Fibroblast of villous mesenchyme (primary cell): ENCODE measurements at regions not wholly inside any gene's neighbourhood (a gene's known extent, or its start where the extent isn't known, plus 50 kb on each side); places are given as distances from the start of the nearest gene placed in this dataset.

ENCODE experiments used
- DNase-seq: peaks from one replicate; pipeline ENCODE4 v3.0.0-alpha.2; 2010; ENCODE audit warnings: low read depth
- H3K4me3 ChIP-seq: 2 replicates; pipeline ENCODE4 v1.5.1; 2011; ENCODE audit warnings: low read depth, mild to moderate bottlenecking, low read length
- CTCF ChIP-seq: IDR thresholded peaks from 2 replicates; pipeline ENCODE4 v1.5.1; 2012; ENCODE audit warnings: low read depth, mild to moderate bottlenecking, low read length; ENCODE audit not compliant: insufficient read depth

GRCh38 chr14:39768589-39768988 is 336.4 kb upstream of the FBXO33 start:
- DNase-seq, result no peak
- no peak for TF ChIP-seq CTCF
- no peak overlapping the region for H3K4me3 ChIP-seq

GRCh38 chr14:39766397-39767000 is 334.3 kb upstream of the FBXO33 start:
- no peak overlapping the region for H3K4me3 ChIP-seq
- TF ChIP-seq CTCF, result no peak
- no peak for DNase-seq

- no peak for TF ChIP-seq CTCF
These were observed 333.4 kb upstream of the FBXO33 start for GRCh38 chr14:39765676-39766075.

GRCh38 chr14:39763402-39763890 is 331.2 kb upstream of the FBXO33 start:
- no peak for DNase-seq
- TF ChIP-seq CTCF, result no peak
- no peak overlapping the region for H3K4me3 ChIP-seq

More at GRCh38 chr14:39765676-39766075, 333.4 kb upstream of the FBXO33 start:
- DNase-seq, result no peak
- no peak overlapping the region for H3K4me3 ChIP-seq

- DNase-seq, result no peak
- H3K4me3 ChIP-seq, result no peak overlapping the region
- TF ChIP-seq CTCF, result no peak
These were observed 330.6 kb upstream of the FBXO33 start for GRCh38 chr14:39762576-39763401.

- H3K4me3 ChIP-seq, result no peak overlapping the region
- TF ChIP-seq CTCF, result no peak
- DNase-seq, result no peak
These were observed 323.1 kb upstream of the FBXO33 start for GRCh38 chr14:39755269-39755878.
